A673 (cell line): ENCODE measurements at regions not wholly inside any gene's neighbourhood (a gene's known extent, or its start where the extent isn't known, plus 50 kb on each side); places are given as distances from the start of the nearest gene placed in this dataset.

Source experiments
- CTCF ChIP-seq: fragments of 300-800, 200-600 bp; sonication (generic); conservative IDR thresholded peaks from 2 replicates; pipeline ENCODE4 v1.5.1; 2017; ENCODE audit warnings: low read depth, mild to moderate bottlenecking, antibody characterized with exemption, low read length, moderate library complexity, mixed read lengths
- EZH2 ChIP-seq: fragments of 200-600 bp; sonication (generic); IDR thresholded peaks from 2 replicates; pipeline ENCODE4 v1.6.1; 2017; ENCODE audit warnings: borderline replicate concordance, low read depth, mild to moderate bottlenecking, mixed read lengths, antibody characterized with exemption, low read length; ENCODE audit not compliant: poor library complexity, severe bottlenecking

- TF ChIP-seq CTCF (no peak), EZH2 (no peak)
Measured at GRCh38 chr6:127403636-127404035, 55.6 kb downstream of the KIAA0408 start.
